Esophagus (tissue), 2 donors: ENCODE measurements at regions not wholly inside any gene's neighbourhood (a gene's known extent, or its start where the extent isn't known, plus 50 kb on each side); places are given as distances from the start of the nearest gene placed in this dataset.

ENCODE experiments used
- H3K27ac ChIP-seq, 2 donors: one replicate each; pipeline ENCODE4 v1.5.1; 2013; ENCODE audit warnings: low read depth in 2 of 2, mild to moderate bottlenecking in 2 of 2, inconsistent platforms in 1 of 2, low read length in 1 of 2, moderate library complexity in 1 of 2
- H3K27me3 ChIP-seq, 2 donors: one replicate each; pipeline ENCODE4 v1.6.1; 2013; ENCODE audit warnings: low read length in 2 of 2, control low read depth in 1 of 2, mild to moderate bottlenecking in 1 of 2; ENCODE audit not compliant: insufficient read depth in 2 of 2, control insufficient read depth in 1 of 2
- H3K36me3 ChIP-seq, 2 donors: one replicate each; pipeline ENCODE4 v1.6.1; 2013; ENCODE audit warnings: low read length in 1 of 2; ENCODE audit not compliant: control insufficient read depth in 2 of 2, insufficient read depth in 2 of 2
- H3K4me1 ChIP-seq, 2 donors: one replicate each; pipeline ENCODE4 v1.6.1; 2013; ENCODE audit warnings: low read length in 1 of 2; ENCODE audit not compliant: control insufficient read depth in 2 of 2, insufficient read depth in 2 of 2
- H3K4me3 ChIP-seq, 2 donors: one replicate each; pipeline ENCODE4 v1.5.1; 2013; ENCODE audit warnings: low read length in 2 of 2, mild to moderate bottlenecking in 2 of 2, low read depth in 1 of 2, moderate library complexity in 1 of 2
- H3K9me3 ChIP-seq, 2 donors: one replicate each; pipeline ENCODE4 v1.6.1; 2013; ENCODE audit warnings: mild to moderate bottlenecking in 2 of 2, low read depth in 1 of 2, low read length in 1 of 2, moderate library complexity in 1 of 2; ENCODE audit not compliant: control insufficient read depth in 2 of 2, insufficient read depth in 1 of 2
- whole genome bisulfite sequencing, 2 donors: extraction: QIAGEN DNeasy Blood & Tissue Kit; methylation state at CpG; one replicate each; pipeline ENCODE4 v1.1.7; 2013; 5-methylcytosine and 5-hydroxymethylcytosine counted together
- donor health status: healthy with polysubstance abuse.
- donor health status: Bipolar disorder and iron deficiency.

- Histone ChIP-seq H3K9me3 (no peaks in the 10 kb centered on the region), H3K4me1 (no peaks in the 10 kb centered on the region)
These were observed 564.6 kb downstream of the FLRT2 start for GRCh38 chr14:86094512-86094911.

GRCh38 chr14:86091811-86092210 lies 561.9 kb downstream of the FLRT2 start:
- H3K9me3 ChIP-seq: no peaks in the 10 kb centered on the region
- no peak overlapping the region for H3K27ac ChIP-seq
- no peaks in the 10 kb centered on the region for H3K36me3 ChIP-seq
- H3K4me3 ChIP-seq: no peak overlapping the region
- 59 to 78% methylated on average over 1 of the region's 1 CpG for WGBS, 2 donors
- H3K4me1 ChIP-seq: no peaks in the 10 kb centered on the region
- no peaks in the 10 kb centered on the region for H3K27me3 ChIP-seq

More at GRCh38 chr14:86094512-86094911, 564.6 kb downstream of the FLRT2 start:
- H3K4me3 ChIP-seq: no peak overlapping the region
- H3K36me3 ChIP-seq: no peaks in the 10 kb centered on the region
- no peaks in the 10 kb centered on the region for H3K27me3 ChIP-seq
- H3K27ac ChIP-seq: no peak overlapping the region

GRCh38 chr14:86088156-86088555 lies 558.2 kb downstream of the FLRT2 start:
- 71 to 74% methylated on average over 1 of the region's 1 CpG for WGBS, 2 donors

GRCh38 chr14:86087377-86087776 lies 557.4 kb downstream of the FLRT2 start:
- Histone ChIP-seq H3K4me3 (no peak overlapping the region), H3K4me1 (no peaks in the 10 kb centered on the region), H3K27me3 (no peaks in the 10 kb centered on the region), H3K9me3 (no peaks in the 10 kb centered on the region), H3K36me3 (no peaks in the 10 kb centered on the region), H3K27ac (no peak overlapping the region)
- 14 to 15% methylated on average over 2 of the region's 2 CpGs for whole genome bisulfite sequencing, 2 donors

More at GRCh38 chr14:86088156-86088555, 558.2 kb downstream of the FLRT2 start:
- Histone ChIP-seq H3K27ac (no peak overlapping the region), H3K9me3 (no peaks in the 10 kb centered on the region), H3K4me1 (no peaks in the 10 kb centered on the region), H3K27me3 (no peaks in the 10 kb centered on the region), H3K36me3 (no peaks in the 10 kb centered on the region), H3K4me3 (no peak overlapping the region)

- Histone ChIP-seq H3K27me3 (no peaks in the 10 kb centered on the region), H3K4me3 (no peak overlapping the region), H3K27ac (no peak overlapping the region), H3K9me3 (no peaks in the 10 kb centered on the region), H3K36me3 (no peaks in the 10 kb centered on the region), H3K4me1 (no peaks in the 10 kb centered on the region)
- WGBS, 2 donors: 38 to 42% methylated on average over 1 of the region's 1 CpG
These were observed 557.0 kb downstream of the FLRT2 start for GRCh38 chr14:86086962-86087361.

- 45 to 49% methylated on average over 1 of the region's 1 CpG for WGBS, 2 donors
These were observed 554.2 kb downstream of the FLRT2 start for GRCh38 chr14:86084097-86084496.

GRCh38 chr14:86083616-86084015 lies 553.7 kb downstream of the FLRT2 start:
- Histone ChIP-seq H3K27ac (no peak overlapping the region), H3K4me3 (no peak overlapping the region), H3K36me3 (no peaks in the 10 kb centered on the region), H3K4me1 (no peaks in the 10 kb centered on the region), H3K9me3 (no peaks in the 10 kb centered on the region), H3K27me3 (no peaks in the 10 kb centered on the region)

More at GRCh38 chr14:86084097-86084496, 554.2 kb downstream of the FLRT2 start:
- Histone ChIP-seq H3K4me1 (no peaks in the 10 kb centered on the region), H3K4me3 (no peak overlapping the region), H3K27ac (no peak overlapping the region), H3K9me3 (no peaks in the 10 kb centered on the region), H3K27me3 (no peaks in the 10 kb centered on the region), H3K36me3 (no peaks in the 10 kb centered on the region)

- Histone ChIP-seq H3K4me1 (no peaks in the 10 kb centered on the region), H3K4me3 (no peak overlapping the region), H3K27me3 (no peaks in the 10 kb centered on the region), H3K36me3 (no peaks in the 10 kb centered on the region), H3K27ac (no peak overlapping the region), H3K9me3 (no peaks in the 10 kb centered on the region)
- 43 to 44% methylated on average over 5 of the region's 5 CpGs for WGBS, 2 donors
These were observed 542.4 kb downstream of the FLRT2 start for GRCh38 chr14:86072116-86072894.

GRCh38 chr14:86066651-86067050 lies 536.7 kb downstream of the FLRT2 start:
- WGBS, 2 donors: 51 to 60% methylated on average over 2 of the region's 2 CpGs
- no peaks in the 10 kb centered on the region for H3K27me3 ChIP-seq
- H3K9me3 ChIP-seq: no peaks in the 10 kb centered on the region
- H3K4me3 ChIP-seq: no peak overlapping the region
- no peaks in the 10 kb centered on the region for H3K4me1 ChIP-seq
- H3K27ac ChIP-seq: no peak overlapping the region
- no peaks in the 10 kb centered on the region for H3K36me3 ChIP-seq

- H3K4me3 ChIP-seq: no peak overlapping the region
- H3K36me3 ChIP-seq: no peaks in the 10 kb centered on the region
- H3K27me3 ChIP-seq: no peaks in the 10 kb centered on the region
- 67 to 75% methylated on average over 3 of the region's 3 CpGs for WGBS, 2 donors
- H3K9me3 ChIP-seq: no peaks in the 10 kb centered on the region
- H3K27ac ChIP-seq: no peak overlapping the region
- H3K4me1 ChIP-seq: no peaks in the 10 kb centered on the region
These were observed 535.5 kb downstream of the FLRT2 start for GRCh38 chr14:86065407-86065806.
